ENCODE measurements at regions not wholly inside any gene's neighbourhood (a gene's known extent, or its start where the extent isn't known, plus 50 kb on each side); places are given as distances from the start of the nearest gene placed in this dataset.

GRCh38 chr3:124282751-124283651 lies 291.1 kb upstream of the ROPN1 start:
- no peak for DNase-seq

- no peak for DNase-seq
Measured at GRCh38 chr3:124283652-124284023, 291.7 kb upstream of the ROPN1 start.

GRCh38 chr3:124288996-124289395 lies 297.1 kb upstream of the ROPN1 start:
- no peak for DNase-seq

GRCh38 chr3:124291008-124291407 lies 299.1 kb upstream of the ROPN1 start:
- no peak for DNase-seq

DNA sequence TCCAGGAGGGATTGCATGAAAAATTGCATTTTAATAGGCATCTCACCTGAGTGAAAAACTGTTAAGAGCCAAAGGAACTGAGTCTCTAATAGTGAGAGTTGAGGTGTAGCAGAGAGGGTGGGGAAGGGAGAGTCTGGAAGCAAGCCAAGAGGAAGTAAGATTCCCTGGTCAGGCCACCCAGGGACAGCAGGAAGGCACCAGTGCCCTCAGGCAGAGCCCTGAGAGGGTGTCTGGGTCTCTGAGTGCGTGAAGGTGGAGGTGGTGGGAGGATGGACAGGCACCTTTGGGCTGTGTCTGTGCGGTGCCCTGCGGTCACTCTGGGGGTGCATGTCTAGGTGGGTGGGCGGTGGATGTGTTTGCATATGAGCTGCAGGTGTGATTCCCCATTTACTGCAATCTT lies 300.4 kb upstream of the ROPN1 start:
- DNase-seq = peak; percentile 83

DNA sequence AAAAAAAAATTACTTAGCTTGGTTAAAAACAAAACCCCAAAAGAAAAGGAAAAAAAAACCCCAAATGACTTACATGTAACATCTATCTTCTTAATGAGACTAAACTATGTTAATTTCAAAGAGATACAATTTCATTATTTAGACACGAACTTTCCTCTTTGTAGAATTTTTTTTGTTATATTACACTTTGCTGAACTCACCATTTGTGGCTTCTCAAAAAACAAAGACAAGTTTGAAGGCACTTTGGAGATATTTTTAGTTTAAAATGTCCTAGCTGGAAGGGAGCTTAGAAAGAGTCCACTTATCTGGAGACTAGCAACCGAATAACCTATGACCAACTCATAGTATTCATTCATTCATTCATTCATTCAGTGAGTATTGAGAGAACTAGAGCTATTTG lies 301.7 kb upstream of the ROPN1 start:
- DNase-seq = no peak

GRCh38 chr3:124295362-124295761 lies 303.4 kb upstream of the ROPN1 start:
- no peak for DNase-seq

- no peak for DNase-seq
Measured at GRCh38 chr3:124296406-124296805, 304.5 kb upstream of the ROPN1 start.

- peak; percentile 42 for DNase-seq
Measured at GRCh38 chr3:124297062-124297980, 305.4 kb upstream of the ROPN1 start.

DNA sequence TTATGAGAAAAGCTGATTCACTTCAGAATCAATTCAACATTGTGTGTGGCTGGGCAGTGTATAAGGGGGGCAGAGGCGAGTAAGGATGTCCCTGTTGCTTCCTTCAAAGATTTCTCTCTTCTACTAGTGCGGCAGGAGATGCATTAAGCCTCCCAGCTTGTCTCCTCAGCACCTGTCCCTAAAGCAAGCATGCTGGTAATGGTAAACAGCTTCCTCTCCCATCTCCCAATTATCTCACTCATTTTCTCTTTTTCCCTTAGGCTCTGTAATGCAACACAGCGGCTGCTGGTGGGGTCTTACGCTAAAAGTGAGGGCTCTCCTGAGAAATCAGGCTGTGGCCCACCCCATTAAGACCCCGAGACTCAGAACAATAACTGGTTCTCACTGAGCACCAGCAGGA lies 306.4 kb upstream of the ROPN1 start:
- no peak for DNase-seq

DNA sequence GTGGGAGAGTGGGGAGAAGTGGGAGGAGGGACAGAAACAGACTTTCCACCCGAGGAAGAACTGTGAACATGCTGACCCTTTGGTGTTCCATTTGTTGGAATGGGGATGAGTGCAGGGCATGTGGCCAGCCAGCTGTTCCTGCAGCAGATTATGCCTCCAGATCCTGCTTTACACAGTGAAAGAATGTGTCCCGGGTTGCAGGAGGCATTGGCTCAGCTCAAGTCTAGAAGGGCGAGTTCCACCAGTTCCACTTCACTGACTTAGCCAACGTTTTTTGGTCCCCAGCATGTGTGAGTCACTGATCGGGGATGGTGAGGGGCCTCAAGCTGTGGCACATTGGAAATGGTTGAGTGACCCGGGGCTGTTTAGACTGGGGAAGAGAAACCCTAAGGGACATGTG lies 307.0 kb upstream of the ROPN1 start:
- no peak for DNase-seq

GRCh38 chr3:124299831-124300230 lies 307.9 kb upstream of the ROPN1 start:
- no peak for DNase-seq

GRCh38 chr3:124300416-124300815 lies 308.5 kb upstream of the ROPN1 start:
- DNase-seq = no peak

DNA sequence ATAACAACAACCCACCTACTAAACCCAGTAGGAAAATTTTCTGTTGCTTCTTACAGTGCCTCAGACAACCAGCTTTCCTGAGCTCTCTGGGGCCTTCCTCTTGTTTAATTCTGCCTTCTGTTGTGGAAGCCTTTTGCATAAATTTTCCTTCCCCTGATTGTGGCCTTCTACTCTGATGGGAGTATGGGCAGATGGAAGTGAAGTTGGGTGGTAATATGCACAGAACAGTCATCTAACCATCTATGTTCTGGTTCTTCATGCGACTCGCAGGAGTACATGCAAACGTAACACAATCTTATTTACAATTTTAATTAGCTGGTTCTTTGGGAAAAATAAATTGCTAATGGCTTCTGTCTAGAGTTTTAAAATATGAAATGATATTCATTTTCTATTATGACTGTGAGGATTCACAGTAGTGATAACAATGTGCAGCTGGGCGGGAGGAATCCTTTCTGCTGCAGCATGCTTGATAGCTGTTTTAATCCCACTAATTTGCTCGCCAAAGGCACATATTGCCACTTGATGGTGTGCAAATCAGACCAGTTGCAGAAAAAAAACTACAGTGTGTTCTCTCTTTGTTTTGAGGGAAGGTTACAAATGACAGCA lies 311.5 kb upstream of the ROPN1 start:
- DNase-seq = no peak

DNA sequence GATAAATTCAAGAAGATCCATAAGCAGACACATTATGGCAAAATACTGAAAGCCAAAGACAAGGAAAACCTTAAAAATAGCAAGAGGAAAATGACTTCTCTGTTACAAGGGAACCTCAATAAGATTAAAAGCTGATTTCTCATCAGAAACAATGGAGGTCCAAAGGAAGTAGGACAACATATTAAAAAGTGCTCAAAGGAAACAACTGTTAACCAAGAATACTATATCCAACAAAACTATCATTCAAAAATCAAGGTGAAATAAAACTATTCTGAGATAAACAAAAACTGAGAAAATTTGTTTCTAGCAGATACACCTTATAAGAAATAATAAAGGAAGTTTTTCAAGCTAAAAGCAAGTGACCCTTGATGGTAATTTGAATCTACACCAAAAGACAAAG lies 314.7 kb upstream of the ROPN1 start:
- no peak for DNase-seq

DNA sequence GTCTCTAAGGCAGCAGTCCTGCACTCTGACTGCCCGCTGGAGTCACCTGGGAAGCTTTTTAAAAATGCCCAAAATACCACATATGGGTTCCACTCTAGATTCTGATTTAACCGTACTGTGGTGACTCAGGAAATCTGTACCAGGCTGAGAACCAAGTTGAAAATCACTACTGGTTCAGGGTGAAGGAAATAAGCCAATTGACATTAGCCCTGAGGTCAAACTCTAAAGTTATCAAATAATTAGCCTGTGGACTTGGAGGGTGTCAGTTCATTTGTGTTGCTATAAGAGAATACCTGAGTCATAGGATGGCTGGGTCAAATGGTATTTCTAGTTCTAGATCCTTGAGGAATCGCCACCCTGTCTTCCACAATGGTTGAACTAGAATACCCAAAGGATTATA lies 321.7 kb upstream of the ROPN1 start:
- DNase-seq = no peak

DNA sequence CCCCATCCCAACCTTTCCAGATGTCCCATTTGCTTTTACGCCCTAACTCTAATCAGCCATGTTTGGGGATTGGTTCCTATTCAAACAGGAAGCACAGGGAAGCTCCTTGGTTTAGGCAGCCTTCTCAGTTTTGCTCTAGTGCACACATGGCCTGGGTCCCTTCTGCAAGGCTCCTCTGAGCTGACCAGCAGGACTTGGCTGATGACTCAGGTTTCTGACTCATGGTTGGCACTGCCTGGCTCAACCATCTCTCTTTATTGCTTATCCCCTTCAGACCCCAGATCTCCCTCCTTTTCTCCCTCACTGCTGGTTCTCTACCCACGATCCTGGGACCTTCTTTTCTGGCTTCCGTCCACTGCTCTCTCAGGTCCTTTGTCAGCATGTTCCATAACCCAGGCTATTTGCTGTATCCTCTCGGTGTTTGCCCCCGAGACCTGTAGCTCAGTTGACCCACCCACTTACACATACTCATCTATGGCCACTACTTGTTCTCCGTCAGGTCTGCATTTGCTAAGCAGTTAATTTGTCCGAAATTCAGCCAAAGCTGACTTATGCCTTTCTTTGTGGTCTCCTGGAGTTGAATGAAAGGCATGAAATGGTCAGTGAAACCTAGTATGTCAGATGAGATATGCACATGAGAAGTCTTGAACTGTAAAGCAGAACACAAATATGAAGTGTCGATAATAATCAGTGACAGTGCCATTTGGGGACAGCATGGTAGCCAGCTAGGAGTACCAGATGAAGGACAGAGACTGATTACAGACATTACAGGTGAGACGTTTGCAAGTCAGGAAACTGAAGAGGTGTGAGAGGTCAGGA lies 323.5 kb upstream of the ROPN1 start:
- DNase-seq = no peak

DNA sequence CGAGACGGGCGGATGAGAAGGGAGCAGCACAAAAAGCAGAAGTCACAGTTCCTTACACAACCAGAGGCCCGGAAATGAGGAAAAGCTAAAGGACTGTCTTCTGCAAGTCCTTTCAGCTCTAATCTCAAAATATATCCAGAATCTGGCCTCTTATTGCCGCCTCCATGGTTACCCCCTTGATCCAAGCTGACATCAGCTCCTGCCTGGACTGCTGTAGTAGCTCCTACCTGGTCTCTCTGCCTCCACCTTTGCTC lies 324.0 kb upstream of the ROPN1 start:
- DNase-seq = no peak

DNA sequence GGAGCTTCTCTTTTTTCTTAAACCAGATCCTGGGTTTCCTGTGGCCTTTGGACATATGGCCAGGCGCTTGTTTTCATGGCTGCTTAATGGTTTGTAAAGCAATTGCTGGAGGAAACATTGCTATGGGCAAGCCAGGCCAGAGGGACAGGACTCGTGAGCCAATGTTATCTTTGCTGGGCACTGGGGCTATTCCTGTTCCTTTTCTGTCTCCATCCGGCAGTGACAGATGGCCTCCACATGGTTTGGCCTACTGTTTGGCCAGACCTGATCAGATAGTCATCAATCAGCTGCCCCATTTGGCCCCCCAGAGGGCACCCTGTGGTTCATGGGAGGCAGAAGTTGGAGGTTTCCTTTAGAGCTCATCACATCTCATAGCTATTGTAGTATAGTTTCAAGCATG lies 326.1 kb upstream of the ROPN1 start:
- no peak for DNase-seq

GRCh38 chr3:124318656-124319055 lies 326.7 kb upstream of the ROPN1 start:
- no peak for DNase-seq

DNA sequence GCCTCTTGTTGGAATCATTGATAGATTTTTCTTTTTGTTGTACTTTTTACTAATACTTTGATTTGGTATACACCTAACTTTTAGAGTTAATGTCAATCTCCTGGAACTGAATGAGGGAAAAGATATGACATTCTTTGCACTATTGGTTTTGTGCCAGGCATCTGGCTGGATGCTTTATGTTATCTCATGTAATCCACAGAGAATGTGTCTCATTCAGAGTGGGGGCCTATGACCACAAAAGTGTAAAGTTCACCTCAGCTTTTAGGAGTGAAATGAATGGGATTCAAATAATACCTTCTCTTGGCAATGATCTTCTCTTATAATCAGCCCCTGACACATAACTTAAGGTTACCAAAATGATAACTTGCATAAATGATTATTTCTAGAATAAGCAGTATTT lies 329.1 kb upstream of the ROPN1 start:
- no peak for DNase-seq

- DNase-seq = no peak
Measured at GRCh38 chr3:124322309-124322880, 330.5 kb upstream of the ROPN1 start.

- DNase-seq = no peak
Measured at GRCh38 chr3:124322966-124323365, 331.0 kb upstream of the ROPN1 start.

Data from NCI-H2029 treated with DMSO at 0.1 percent for 48 hours (cell line).